SK-N-SH (cell line): ENCODE measurements at regions not wholly inside any gene's neighbourhood (a gene's known extent, or its start where the extent isn't known, plus 50 kb on each side); places are given as distances from the start of the nearest gene placed in this dataset.

ENCODE experiments used
- CTCF ChIP-seq: fragments of 200-600 bp; sonication (generic); IDR thresholded peaks from 2 replicates; pipeline ENCODE4 v1.6.1; 2017; ENCODE audit warnings: antibody characterized with exemption, mild to moderate bottlenecking, moderate library complexity
- EP300 ChIP-seq, 2 experiments: IDR thresholded peaks; 2 replicates each; pipeline versions ENCODE4 v1.4.0 to v1.6.1; 2012; ENCODE audit warnings: borderline replicate concordance in 1 of 2, low read depth in 1 of 2, low read length in 1 of 2
- EZH2phosphoT487 ChIP-seq: fragments of 200-600 bp; sonication (generic); IDR thresholded peaks from 2 replicates; pipeline ENCODE4 v1.6.1; 2017; ENCODE audit warnings: low read depth, mixed run types, mild to moderate bottlenecking, antibody characterized with exemption, moderate library complexity, borderline replicate concordance
- NFIC ChIP-seq: IDR thresholded peaks from 2 replicates; pipeline ENCODE4 v1.4.0; 2012; ENCODE audit warnings: borderline replicate concordance
- SMC3 ChIP-seq: IDR thresholded peaks from 2 replicates; pipeline ENCODE4 v1.6.1; 2012; ENCODE audit warnings: low read depth, low read length, improper control_type of control experiment
- TCF12 ChIP-seq: IDR thresholded peaks from 2 replicates; pipeline ENCODE4 v1.4.0; 2012

- TF ChIP-seq EP300 (IDR thresholded peaks at IDR 0.05; ENCODE audit: borderline replicate concordance in 1 of 2, low read depth in 1 of 2, low read length in 1 of 2): no peak
- TF ChIP-seq TCF12: no peak
- no peak for TF ChIP-seq SMC3
- TF ChIP-seq CTCF: no peak
- TF ChIP-seq EZH2phosphoT487: no peak
- no peak for TF ChIP-seq NFIC
Measured at GRCh38 chr21:45340515-45340914, 52.8 kb upstream of the POFUT2 start.
